Right lobe of liver (tissue), 6 donors: ENCODE measurements at regions not wholly inside any gene's neighbourhood (a gene's known extent, or its start where the extent isn't known, plus 50 kb on each side); places are given as distances from the start of the nearest gene placed in this dataset.
"Not testable (repeated sequence)": the region's sequence is repeated elsewhere in the genome, so short reads cannot be mapped to it uniquely, and the experiment has no call there.

Source experiments
- ATAC-seq, 4 donors: fragments of 200-7000 bp; cut with Tn5 transposase; one replicate each; pipeline ENCODE4 v1.9.1; 2020; ENCODE audit warnings: mild to moderate bottlenecking in 4 of 4, moderate library complexity in 4 of 4
- DNase-seq, 3 donors: peaks; one replicate each; pipeline ENCODE4 v3.0.0-alpha.2; 2020
- H3K27ac ChIP-seq, 3 donors: fragments of 200-600 bp; one replicate each; pipeline ENCODE4 v1.8.0; 2022
- H3K27me3 ChIP-seq, 2 donors: fragments of 200-600 bp; one replicate each; pipeline ENCODE4 v1.8.0; 2022
- H3K36me3 ChIP-seq, 4 donors: fragments of 200-600 bp; sonication (generic) in 1 of 4; one replicate each; pipeline versions ENCODE4 v1.5.1 to v1.8.0; 2017 to 2022; ENCODE audit warnings: control low read depth in 1 of 4
- H3K4me1 ChIP-seq, 4 donors: fragments of 200-600 bp; sonication (generic) in 1 of 4; one replicate each; pipeline versions ENCODE4 v1.5.1 to v1.8.0; 2017 to 2022; ENCODE audit warnings: control low read depth in 1 of 4
- H3K4me3 ChIP-seq, 3 donors: fragments of 200-600 bp; one replicate each; pipeline ENCODE4 v1.8.0; 2022
- H3K9me3 ChIP-seq, 4 donors: fragments of 200-600 bp; sonication (generic) in 1 of 4; one replicate each; pipeline versions ENCODE4 v1.5.1 to v1.8.0; 2017 to 2022; ENCODE audit warnings: control low read depth in 1 of 4
- POLR2A ChIP-seq: fragments of 450-650 bp; IDR thresholded peaks from one replicate; pipeline ENCODE4 v1.6.1; 2017; ENCODE audit warnings: antibody characterized with exemption, mild to moderate bottlenecking
- WGBS: methylation state at CpG from one replicate; pipeline ENCODE4 v1.1.6; 2018; ENCODE audit warnings: low coverage, low lambda C conversion rate; ENCODE audit not compliant: insufficient coverage; ENCODE audit errors: missing lambda C conversion rate; 5-methylcytosine and 5-hydroxymethylcytosine counted together
- intact Hi-C, 2 donors: fragments of 100-400 bp; cut with DNase I; formaldehyde crosslinking; loops; one replicate each; pipeline versions ENCODE4 v1.11.2 to v1.14.1; 2022
- TF ChIP-seq, protein P1 (sequence below), 4 donors: fragments of 200-600 bp in 3 of 4; fragments of 450-650 bp in 1 of 4; IDR thresholded peaks; one replicate each; pipeline versions ENCODE4 v1.5.1 to v1.8.0; 2016 to 2022; ENCODE audit warnings: antibody characterized with exemption in 4 of 4, mild to moderate bottlenecking in 2 of 4
- donor health status: DM: no; HTN: yes; CAD: no.
- donor health status: DM: no; HTN: no; CAD: no.
- donor health status: DM: no; HTN: no; CAD: no.
- donor health status: DM: no; HTN: yes; CAD: no.
- donor health status: DM: no; HTN: yes; CAD: no.

DNA sequence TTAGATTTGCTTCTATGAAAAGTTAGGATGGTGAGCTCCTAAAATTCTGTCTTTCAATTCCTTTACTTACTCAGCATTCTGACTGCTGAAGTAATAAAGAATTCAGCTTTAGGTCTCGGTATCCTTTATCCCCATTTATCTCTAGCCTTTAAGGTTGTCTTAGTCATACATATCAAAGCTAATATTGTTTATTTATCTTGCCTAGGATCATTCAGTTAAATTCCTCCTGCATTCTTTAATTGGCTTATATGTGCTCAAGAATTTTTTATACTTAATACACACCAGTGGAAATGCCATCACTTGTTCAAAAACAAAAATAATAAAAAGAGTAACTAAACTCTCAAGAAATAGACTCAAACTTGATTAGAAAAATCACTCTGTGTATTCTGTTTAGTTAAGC lies 507.0 kb downstream of the ZPLD1 start:
- DNase-seq: no peak
- H3K9me3 ChIP-seq: no peaks in the 10 kb centered on the region
- H3K4me1 ChIP-seq: no peaks in the 10 kb centered on the region
- no peaks in the 10 kb centered on the region for H3K36me3 ChIP-seq
- no peak overlapping the region for H3K4me3 ChIP-seq
- H3K27me3 ChIP-seq: no peaks in the 10 kb centered on the region
- TF ChIP-seq, protein P1, sequence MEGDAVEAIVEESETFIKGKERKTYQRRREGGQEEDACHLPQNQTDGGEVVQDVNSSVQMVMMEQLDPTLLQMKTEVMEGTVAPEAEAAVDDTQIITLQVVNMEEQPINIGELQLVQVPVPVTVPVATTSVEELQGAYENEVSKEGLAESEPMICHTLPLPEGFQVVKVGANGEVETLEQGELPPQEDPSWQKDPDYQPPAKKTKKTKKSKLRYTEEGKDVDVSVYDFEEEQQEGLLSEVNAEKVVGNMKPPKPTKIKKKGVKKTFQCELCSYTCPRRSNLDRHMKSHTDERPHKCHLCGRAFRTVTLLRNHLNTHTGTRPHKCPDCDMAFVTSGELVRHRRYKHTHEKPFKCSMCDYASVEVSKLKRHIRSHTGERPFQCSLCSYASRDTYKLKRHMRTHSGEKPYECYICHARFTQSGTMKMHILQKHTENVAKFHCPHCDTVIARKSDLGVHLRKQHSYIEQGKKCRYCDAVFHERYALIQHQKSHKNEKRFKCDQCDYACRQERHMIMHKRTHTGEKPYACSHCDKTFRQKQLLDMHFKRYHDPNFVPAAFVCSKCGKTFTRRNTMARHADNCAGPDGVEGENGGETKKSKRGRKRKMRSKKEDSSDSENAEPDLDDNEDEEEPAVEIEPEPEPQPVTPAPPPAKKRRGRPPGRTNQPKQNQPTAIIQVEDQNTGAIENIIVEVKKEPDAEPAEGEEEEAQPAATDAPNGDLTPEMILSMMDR (IDR thresholded peaks at IDR 0.05): no peak
- TF ChIP-seq POLR2A: no peak
- H3K27ac ChIP-seq: no peak overlapping the region
- ATAC-seq: no peak
- intact Hi-C loops: no loop called here
- 60% methylated on average over 1 of the region's 1 CpG for WGBS

DNA sequence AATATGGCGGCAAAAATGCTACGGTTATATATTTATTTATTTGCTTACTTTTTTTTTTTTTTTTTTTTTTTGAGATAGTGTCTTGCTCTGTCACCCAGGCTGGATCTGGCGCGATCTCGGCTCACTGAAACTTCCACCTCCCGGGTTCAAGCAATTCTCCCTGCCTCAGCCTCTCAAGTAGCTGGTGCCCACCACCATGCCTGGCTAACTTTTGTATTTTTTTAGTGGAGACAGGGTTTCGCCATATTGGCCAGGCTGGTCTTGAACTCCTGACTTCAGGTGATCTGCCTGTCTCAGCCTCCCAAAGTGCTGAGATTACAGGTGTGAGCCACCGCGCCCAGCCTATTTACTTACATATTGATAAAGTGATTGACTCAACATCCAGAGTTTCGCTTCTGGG lies 511.6 kb downstream of the ZPLD1 start:
- H3K27me3 ChIP-seq, H3K36me3 ChIP-seq, H3K27ac ChIP-seq, DNase-seq, intact Hi-C loops, H3K4me1 ChIP-seq, ATAC-seq, H3K9me3 ChIP-seq, H3K4me3 ChIP-seq: not testable (repeated sequence)
- WGBS: 76% methylated on average over 10 of the region's 10 CpGs

DNA sequence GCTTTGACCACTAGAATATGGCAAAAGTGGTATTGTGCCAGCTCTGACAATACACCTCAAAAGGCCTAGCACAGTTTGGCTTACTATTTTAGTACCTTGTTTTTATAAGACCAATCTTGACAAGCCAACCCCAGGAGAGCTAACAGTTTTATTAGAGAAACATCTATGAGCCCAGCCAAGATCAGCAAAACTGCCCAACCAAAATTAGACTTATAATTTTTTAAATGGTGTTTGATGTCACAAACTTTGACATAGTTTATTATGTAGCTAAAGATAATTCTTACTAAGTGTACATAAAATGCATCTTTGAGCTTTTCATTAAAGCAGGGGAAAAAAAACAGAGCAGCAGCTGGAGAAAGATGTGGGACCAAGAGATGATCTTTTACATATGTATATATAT lies 537.5 kb downstream of the ZPLD1 start:
- no peaks in the 10 kb centered on the region for H3K36me3 ChIP-seq
- H3K27me3 ChIP-seq: no peaks in the 10 kb centered on the region
- TF ChIP-seq, protein P1 (IDR thresholded peaks at IDR 0.05): no peak
- TF ChIP-seq POLR2A: no peak
- H3K4me1 ChIP-seq: no peaks in the 10 kb centered on the region
- intact Hi-C loops: no loop called here
- DNase-seq (no peak), ATAC-seq (no peak)
- no peak overlapping the region for H3K27ac ChIP-seq
- H3K4me3 ChIP-seq: no peak overlapping the region
- no peaks in the 10 kb centered on the region for H3K9me3 ChIP-seq

DNA sequence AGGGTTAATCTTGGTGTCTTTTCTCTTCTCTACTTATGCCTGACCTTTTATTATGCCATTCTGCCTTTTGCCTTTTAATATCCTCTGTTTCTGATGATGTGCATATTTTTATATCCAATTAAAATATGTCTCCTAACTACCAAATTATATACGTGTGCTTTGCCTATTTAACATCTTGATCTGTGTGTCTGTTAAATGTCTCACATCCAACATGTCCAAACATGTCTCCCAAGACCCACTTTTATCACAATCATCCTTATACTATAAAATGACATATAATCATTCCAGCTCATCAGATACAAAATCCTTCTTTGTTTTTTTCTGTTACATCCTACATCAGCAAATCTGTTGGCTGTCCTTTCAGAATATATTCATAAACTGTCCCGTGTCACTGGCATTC lies 539.5 kb downstream of the ZPLD1 start:
- WGBS: 66% methylated on average over 2 of the region's 2 CpGs
- H3K9me3 ChIP-seq: no peaks in the 10 kb centered on the region
- intact Hi-C loops: no loop called here
- ATAC-seq (no peak), DNase-seq (no peak)
- no peaks in the 10 kb centered on the region for H3K27me3 ChIP-seq
- no peaks in the 10 kb centered on the region for H3K4me1 ChIP-seq
- H3K4me3 ChIP-seq: no peak overlapping the region
- no peak overlapping the region for H3K27ac ChIP-seq
- no peaks in the 10 kb centered on the region for H3K36me3 ChIP-seq
- TF ChIP-seq POLR2A: no peak
- TF ChIP-seq, protein P1 (IDR thresholded peaks at IDR 0.05): no peak

DNA sequence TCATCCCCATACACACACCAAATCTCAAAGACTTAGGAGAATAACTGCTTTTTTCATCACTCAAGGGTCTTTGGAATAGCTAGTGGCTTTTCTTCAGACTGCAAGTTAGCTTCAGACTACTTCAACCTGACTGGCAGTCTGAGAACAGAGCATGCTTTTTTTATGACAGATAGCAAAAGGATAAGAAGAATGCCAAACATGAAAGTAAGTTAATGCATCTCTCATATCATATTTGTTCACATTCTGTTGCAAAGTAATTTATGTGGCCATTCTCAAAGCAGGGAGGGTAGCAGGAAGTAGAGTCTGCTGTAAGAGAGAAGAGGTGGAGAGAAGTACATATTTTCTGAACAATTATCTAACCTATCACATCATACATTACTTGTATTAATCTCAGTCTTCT lies 544.4 kb downstream of the ZPLD1 start:
- H3K36me3 ChIP-seq: no peaks in the 10 kb centered on the region
- intact Hi-C loops: no loop called here
- H3K4me3 ChIP-seq: no peak overlapping the region

More for the DNA sequence above, 544.4 kb downstream of the ZPLD1 start:
- DNase-seq (no peak), ATAC-seq (no peak)
- TF ChIP-seq, protein P1 (IDR thresholded peaks at IDR 0.05): no peak
- no peak for TF ChIP-seq POLR2A
- Histone ChIP-seq H3K9me3 (no peaks in the 10 kb centered on the region), H3K4me1 (no peaks in the 10 kb centered on the region), H3K27me3 (no peaks in the 10 kb centered on the region), H3K27ac (no peak overlapping the region)
